GM21529 (cell line): ENCODE measurements at regions not wholly inside any gene's neighbourhood (a gene's known extent, or its start where the extent isn't known, plus 50 kb on each side); places are given as distances from the start of the nearest gene placed in this dataset.

ENCODE experiments used
- ATAC-seq: cut with Tn5 transposase; IDR thresholded peaks from one replicate; pipeline ENCODE4 v1.9.1; 2021; ENCODE audit not compliant: unreplicated experiment

DNA sequence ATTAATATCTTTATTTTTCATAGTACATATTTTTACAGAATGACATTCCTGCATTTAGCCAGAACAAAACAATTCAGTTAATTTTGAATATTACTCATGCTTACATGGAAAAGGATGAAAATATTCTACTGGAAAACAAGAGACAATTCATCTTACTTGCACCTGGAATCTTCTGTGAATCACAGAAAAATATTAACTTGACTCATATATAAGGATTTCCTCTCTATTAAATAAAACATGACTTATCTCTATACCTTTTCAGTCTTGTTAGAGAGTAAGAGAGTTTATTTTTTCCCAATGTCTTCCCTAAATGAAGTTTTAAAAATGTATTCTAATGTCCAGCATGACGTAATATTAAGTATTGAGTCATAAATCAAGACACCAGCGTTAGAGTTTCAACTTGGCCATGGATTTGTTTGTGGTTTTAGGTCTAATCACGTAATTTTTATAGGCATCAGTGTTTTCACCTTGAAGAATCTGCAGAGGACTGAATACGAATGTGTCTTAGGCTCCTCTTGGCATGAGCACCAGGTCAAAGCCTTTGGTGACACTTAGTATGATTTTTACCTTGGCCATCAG, 445.1 kb upstream of the JAG1 start:
- no peak for ATAC-seq

DNA sequence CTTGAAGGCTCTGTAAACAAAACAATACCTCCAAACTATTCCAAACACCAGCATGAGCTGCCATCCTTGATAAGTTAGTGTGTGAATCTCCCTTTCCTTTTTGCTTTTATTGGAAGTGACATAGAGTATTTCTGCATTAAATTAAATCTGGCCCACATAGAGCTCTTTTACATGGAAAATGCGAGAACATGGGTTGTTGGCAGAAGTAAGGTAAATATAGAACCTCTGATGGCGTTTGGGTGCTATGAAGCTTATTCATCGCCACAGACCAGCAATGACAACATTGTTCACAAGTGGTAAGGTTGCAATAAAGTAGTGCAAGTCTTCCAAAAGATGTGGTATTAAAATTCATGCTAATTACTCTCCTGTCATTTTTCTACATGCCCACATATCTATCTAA, 445.8 kb upstream of the JAG1 start:
- ATAC-seq: no peak

DNA sequence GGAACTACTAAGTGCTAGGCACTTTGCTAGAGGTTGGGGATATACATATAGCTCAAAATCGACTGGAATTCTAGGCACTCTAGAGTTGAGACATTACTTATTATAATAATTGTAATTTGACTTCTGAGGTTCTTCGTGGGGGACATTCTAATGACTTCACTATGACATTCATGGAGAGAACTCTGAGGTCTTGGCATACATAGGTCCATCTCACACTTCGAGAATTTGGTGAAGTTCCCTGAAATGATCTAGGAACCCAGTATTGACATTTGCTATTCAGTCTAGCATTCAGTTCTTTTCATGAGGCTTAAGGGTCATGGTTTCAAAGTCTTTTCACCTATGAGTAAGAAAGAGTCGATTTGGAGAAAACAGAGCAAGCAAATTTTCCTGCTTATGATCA, 446.6 kb upstream of the JAG1 start:
- ATAC-seq: no peak

DNA sequence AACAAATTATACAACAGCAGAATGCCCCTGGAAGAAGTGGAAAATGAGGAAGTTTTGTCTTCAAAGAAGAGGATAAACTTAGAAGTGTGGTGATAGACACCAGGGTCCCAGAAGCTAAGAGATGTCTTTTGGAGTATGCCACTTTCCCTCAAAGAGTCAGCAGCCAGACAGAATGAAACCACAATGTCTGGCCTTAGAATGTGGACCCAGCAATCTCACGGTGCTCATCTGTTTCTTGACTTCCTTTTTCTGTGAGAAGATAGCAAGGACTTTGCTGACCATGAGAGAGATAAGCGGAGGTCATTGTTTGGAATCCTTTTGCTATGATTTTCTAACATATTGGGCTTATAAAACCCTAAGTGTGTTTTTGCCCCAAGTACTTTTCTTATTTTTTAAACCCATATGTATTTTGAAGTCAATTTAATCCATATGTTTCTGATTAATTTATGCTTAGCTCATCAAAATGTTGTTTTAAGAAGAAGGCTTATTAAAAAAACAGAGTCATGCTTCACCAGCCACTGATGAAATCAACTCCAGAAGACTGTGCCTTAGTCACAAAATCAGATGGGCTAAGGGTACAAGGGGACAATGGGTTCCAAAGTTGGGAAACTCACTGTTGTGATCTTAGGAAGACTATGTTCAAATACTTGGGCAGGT, 451.2 kb upstream of the JAG1 start:
- no peak for ATAC-seq

DNA sequence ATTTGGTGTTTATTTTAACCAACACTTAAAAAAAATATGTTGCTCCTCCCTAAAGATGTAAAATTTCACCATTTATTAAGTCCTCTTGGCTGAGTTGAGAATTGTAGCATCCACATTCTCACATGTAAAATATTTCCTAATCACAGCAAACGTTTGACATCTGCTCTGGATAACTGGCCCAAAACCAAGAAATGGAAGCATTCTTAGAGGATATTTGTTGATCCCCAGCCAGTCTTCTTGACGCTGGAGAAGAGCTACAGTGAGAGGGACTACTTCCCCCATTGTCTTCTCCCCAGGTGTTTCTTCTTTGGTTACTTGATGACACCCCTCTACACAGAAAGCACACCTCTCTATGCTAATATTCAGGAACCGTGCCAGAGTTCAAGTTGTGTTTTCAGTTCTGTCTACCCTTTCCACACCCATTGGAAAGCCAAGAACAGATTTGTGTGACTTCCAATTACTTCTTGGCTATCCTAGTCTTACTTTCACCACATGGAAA, 454.5 kb upstream of the JAG1 start:
- ATAC-seq: no peak

DNA sequence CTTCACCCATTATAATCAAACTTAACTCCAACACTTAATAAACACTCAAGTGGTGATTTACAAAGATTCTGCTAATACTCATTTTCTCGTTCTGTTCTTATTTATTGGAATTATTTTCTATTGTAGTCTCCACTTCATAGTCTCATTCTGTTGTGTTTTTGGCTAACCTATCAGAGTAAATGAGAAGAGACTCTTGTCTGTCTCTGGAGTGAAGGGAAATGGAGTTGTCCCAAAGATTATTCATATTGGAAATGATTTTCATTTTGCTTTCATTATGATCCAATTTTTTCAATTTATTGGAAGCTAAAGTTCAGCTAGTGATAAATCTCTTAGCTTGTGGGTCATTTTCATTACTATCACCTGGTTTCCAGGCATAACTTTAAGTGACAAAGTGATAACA, 454.9 kb upstream of the JAG1 start:
- no peak for ATAC-seq

DNA sequence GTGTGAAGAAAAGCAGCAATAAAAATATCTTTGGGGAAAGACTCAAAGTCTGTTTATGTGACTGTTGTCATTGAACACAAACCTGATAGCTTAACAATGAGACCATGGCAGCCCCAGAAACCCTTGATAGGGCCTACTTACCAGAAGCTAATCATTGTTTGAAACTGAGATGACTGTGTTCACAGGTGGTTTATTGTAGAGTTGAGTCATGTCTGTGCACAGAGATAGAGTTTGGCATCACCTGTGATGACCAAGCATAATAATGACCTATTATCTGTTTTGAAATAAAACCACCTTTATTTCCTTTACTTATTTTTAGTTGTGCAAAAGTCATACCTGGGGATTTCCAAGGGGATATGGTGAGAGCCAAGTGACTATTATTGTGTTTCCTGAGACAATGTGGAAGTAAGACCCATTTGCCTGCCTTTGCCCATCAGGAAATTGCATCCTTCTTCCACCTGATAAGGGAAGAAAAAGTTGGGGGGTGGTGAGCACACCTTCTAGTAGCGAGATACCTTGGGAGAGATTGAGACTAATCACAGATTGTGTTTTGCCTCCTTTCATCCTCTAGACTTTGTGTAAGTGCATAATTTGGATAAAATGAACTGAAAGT, 456.9 kb upstream of the JAG1 start:
- no peak for ATAC-seq

DNA sequence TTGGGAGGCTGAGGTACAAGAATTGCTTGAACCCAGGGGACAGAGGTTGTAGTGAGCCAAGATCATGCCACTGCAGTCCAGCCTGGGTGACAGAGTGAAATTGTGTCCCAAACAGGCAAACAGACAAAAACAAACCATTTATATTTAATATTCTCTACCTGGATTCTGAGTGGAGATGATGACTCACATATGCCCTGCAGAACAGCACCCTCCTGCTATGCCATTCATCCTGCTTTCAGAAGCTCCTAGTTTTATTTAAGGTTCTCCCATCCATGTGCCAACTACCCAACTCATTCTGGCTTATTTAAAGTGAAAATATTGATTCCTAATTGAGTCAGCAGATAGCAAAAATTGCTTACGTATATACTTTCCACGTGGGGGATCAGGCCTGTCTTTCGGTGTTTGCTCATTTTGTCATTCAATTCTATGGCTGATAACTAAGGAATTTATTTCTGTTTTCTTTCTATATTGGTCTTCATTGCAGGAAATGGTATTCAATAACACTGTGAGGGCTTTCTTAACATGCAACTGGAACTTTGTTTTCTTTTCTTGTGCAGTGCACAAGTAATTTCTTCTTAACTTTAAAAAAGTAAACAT, 459.1 kb upstream of the JAG1 start:
- no peak for ATAC-seq

DNA sequence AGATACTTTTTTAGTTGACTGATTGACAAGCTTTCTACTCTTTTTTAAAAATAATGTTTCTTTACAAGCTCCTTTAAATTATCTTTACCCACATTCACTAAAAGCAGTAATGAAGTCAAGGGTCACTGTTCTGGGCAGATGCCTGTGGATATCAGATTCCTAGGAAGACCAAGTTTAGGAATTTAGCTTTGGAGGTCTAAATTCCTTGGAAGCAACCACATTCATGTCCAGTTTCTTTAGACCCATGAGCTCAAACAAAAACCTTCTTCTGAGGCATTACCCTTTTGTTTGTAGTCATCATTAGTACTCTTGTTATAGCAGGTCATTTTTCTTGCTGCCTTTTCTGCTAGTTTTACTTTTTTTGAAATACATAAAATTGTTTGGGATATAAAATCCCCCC, 462.9 kb upstream of the JAG1 start:
- no peak for ATAC-seq

DNA sequence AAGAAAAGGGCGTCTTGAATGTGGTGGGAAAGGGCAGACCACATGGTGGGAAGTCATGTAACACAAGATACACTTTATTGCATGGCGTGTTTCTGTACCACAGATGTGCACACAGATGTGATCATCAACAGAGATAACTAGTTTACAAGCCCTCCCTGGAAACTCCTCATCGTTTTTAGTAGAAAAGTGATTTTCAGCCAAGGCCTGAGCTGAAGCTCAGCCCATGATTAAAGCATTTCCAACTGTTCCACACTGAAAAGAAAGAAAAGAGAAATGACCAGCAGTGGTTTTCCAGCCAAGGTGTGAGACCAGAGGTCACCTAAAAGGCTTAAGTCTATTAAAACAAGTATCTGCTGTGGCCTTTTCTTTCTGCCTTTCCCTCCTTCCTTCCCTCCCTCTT, 463.9 kb upstream of the JAG1 start:
- ATAC-seq: no peak

DNA sequence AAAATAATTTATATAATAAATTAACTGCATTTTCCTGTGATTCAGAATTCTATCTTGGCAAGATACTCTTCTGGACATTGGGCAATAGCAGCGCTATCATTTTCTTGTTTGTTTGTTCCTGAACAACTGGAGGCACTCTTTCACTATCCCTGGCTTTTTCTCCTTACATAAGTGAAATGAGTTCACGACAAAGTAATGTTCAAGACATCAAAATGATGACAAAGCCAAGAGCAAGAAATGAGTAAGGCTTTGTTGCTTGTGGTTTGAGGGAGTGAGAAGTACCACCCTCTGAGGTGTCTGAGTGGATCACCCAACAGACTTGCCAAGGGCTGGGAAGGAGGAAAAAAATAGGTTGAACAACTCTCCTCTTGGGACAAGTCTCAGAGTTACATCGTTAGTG, 466.6 kb upstream of the JAG1 start:
- no peak for ATAC-seq

DNA sequence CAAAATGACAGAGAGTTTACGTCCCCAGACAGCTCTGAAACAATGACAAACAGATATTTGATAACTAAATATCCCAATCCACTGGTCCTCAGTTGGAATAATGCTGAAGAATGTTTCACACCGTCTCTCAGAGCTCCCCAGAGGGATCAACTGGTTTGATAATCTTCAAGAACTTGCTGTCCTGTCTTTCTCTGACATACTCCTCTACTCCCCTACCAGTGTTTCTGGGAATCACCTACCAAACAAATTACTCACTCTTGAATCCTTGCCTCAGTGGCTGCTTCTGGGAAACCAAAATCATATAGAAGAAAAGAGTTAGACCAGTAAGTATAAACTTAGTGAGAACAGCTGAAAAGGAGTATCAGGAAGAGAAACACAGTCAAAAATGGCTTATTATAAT, 469.7 kb upstream of the JAG1 start:
- ATAC-seq: no peak

DNA sequence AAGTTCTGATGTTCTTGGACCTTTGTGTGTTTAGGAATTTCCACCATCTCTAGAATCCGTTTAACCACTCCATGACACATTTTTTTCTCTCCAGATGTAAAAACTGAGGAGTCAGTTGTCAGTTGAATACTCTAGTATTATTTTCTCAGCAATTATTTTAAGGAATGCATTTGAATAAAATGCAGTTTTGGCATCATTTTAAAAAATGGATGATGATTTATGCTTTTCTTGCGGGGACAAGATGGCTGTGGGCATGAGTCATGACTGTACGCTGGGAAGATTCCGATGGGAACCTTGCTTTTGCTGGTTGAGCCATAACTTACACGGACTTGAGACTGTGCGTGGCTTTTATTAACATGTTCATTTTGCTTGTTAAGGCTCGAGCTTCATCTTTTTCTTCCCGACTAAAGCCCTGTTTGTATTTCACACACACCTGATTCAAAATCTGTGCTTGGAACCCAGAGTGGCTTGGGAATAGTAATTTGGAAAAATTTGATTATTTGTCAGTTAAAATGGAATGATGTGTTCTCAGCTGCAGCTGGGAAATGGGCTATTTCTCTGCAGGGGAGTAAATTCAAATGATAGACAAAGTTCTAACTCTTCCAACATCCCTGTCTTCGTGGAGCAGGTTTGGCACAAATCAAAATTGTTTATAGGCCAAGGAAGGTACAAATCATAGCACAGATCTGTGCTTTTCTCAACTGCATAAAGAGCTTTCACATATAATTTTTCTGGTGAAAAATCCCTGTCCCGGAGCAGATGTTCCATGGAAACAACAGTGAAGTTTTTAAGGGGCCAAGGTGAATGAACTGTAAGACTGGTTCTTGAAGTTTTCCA, 470.5 kb upstream of the JAG1 start:
- no peak for ATAC-seq

DNA sequence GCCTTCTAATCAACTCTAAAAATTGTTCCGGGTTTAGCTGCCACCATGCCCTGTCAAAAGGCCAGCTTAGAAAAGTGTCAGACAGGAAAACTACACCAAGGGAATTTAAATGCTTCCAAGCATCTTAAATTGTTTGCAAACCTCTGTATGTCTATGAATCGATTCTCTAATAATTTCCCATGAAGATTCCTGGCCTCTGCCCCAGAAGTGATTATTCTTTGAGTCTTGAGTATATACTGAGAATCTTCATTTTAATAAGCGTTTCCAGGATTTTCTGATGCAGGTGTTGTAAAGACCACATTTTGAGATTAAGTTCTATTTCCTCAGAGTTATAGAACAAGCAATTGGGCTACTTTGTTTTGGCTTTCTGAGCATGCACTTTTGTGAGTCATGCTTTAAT, 471.8 kb upstream of the JAG1 start:
- no peak for ATAC-seq

DNA sequence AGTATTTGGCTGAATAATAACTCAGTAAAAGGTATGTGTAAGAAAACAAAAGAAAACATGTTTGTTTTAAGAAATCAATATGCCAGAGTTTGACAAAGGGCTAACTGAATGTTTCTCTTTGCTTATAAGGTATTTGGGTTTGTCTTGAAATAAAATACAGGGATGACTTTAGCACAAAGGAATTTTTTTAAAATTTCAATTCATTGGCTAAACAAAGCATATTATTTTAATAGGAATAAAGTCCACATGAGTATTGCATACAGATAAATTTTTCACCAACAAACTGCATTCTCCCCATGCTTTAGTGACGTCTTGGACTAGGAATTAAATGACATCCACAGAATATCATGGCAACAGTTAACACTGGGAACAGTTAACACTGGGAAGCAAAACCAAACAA, 480.0 kb upstream of the JAG1 start:
- no peak for ATAC-seq

DNA sequence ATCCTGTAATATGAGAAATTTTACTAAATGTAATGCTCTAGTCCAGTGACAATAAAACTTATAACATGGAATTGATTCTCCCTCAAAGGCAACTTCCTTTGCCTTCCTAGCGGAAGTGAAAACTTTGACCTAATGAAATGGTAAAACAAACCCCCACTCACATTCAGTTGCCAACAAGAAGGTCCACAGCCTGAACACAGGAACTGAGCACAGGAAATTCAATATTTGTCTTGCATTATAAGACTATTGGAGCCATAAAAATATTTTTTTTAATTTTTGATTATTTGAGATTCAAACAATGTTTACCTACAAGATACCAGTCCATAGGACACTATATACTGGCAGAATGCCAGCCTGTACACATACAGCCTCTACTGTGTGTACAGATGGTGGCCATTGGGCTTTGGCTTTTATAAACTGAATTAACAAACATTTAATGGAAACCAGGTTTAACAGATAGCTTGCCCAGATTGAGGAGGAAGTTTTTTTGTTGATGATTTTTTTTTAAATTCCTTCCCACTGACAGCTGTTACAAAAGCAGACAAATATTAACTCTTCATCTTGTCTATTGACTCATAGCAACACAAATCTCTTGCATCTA, 481.5 kb upstream of the JAG1 start:
- ATAC-seq: no peak

DNA sequence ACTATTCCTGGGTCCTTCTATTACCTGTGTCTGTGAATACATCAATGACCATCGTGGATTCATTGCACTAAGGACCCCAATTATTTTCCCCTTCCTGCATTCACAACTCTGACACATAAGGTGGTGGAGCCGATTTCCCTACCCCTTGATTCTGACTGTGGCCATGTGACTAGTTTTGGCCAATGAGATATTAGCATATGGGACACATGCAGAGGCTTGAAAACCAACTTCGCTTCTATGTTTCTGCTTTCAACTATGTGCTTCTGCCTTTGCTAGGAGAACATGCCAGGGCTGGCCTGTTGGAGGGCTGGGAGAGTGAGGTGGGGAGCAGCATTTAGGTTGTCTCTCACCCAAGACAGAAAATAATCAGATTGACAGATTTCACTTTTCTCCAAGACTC, 483.1 kb upstream of the JAG1 start:
- no peak for ATAC-seq

DNA sequence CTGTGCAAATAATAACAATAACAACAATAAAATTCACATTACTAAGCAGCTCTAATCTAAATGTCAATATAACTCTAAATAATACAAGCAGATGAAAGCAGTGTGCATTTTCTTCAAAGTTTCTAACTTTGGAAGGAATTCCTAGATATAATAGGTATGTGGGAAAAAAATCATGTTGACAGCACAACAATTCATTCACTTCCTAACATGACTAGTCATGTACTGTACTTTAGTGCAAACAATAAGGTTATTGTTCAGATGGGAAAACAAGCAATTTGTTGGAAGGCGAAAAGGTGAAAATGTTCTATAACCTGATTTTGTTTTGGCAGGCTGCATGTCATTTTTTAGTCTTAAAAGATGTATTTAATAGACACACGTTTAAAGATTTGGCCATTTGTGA, 484.3 kb upstream of the JAG1 start:
- ATAC-seq: no peak

DNA sequence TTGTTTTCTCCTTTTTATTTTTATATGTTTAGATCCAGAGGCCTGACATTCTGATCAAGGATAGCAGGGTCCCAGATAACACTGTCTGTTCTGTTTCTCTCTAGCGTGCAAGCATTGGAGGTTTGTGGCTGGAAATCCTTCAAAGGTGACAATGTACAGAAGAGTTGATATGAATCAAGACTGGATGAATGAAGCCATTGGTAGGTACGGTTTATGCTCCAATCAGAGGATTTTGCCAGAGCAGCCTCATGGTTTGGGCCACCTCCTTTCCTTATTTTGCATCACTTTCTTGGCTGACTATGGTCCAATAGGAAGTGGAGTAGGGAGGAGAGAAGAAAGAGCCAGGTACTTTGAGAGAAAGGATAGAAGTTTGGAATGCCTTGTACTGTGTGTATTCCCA, 484.8 kb upstream of the JAG1 start:
- ATAC-seq: no peak

DNA sequence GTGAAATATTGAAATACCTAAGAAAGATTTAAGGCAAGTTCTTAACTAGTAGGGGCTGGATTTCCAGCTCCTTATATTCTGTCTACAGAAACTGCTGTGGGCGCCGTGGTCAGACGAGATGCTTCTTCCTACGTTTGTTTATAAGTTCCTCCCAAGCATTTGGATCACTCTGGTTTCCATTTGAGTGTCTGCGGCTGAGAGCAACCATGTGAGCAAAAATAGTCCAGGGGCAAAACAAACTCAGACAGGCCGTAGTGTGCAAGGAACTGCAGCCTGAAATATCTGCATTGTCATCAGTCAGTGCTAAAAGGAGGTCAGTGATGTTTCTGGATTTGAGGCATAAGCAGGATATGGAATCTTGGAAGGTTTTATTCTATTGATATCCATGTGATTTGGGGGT, 485.9 kb upstream of the JAG1 start:
- ATAC-seq: no peak
